RWPE1 (cell line): ENCODE measurements at regions not wholly inside any gene's neighbourhood (a gene's known extent, or its start where the extent isn't known, plus 50 kb on each side); places are given as distances from the start of the nearest gene placed in this dataset.
A peak's percentile ranks its signal among the peaks of the same experiment; 100 is the strongest.

Experiments
- CTCF ChIA-PET: fragments of 350-600 bp; sonication (Branson Sonifier 250); formaldehyde crosslinking; extraction: SDS; loops from one replicate; lab custom pipeline; 2021; lab: Yijun Ruan, JAX
- POLR2A ChIA-PET: fragments of 400-600 bp; formaldehyde crosslinking; extraction: SDS; loops from one replicate; lab custom pipeline; 2020; ENCODE audit warnings: antibody characterized with exemption; ENCODE audit not compliant: low non-redundant PET; lab: Yijun Ruan, JAX
- DNase-seq: peaks from one replicate; pipeline ENCODE4 v3.0.0; 2012; ENCODE audit warnings: low spot score
- H3K27ac ChIP-seq: fragments of 450-650 bp; 2 replicates; pipeline ENCODE4 v1.5.1; 2017
- CTCF ChIP-seq: fragments of 450-650 bp; conservative IDR thresholded peaks from 2 replicates; pipeline ENCODE4 v1.5.1; 2017; ENCODE audit warnings: low read depth, mild to moderate bottlenecking

GRCh38 chrY:7860781-7861614 is 949.4 kb upstream of the AMELY start:
- no peak for TF ChIP-seq CTCF
- H3K27ac ChIP-seq: no peak overlapping the region
- no peak for DNase-seq
- POLR2A ChIA-PET: no interaction called here
- CTCF ChIA-PET: no interaction called here

- no peak overlapping the region for H3K27ac ChIP-seq
- ChIA-PET POLR2A (no interaction called here), CTCF (no interaction called here)
- TF ChIP-seq CTCF: no peak
- no peak for DNase-seq
Measured at GRCh38 chrY:7850191-7850590, 938.6 kb upstream of the AMELY start.

GRCh38 chrY:7845776-7846175 is 934.2 kb upstream of the AMELY start:
- ChIA-PET POLR2A (no interaction called here), CTCF (no interaction called here)
- H3K27ac ChIP-seq: no peak overlapping the region
- no peak for DNase-seq
- no peak for TF ChIP-seq CTCF

DNA sequence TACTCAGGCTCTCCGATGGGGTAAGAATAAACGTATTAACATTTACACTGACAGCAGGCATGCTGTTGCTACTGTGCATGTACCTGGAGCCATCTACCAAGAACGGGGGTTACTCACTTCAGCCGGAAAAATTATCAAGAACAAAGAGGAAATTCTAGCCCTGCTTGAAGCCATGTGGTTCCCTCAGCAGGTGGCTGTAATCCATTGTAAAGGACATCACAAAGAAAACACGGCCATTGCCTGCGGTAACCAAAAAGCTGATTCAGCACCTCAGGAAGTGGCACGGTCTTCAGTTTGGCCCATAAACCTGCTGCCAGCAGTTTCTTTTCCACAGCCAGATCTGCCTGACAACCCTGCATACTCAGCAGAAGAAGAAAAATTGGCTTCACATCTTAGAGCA is 925.5 kb upstream of the AMELY start:
- ChIA-PET CTCF (no interaction called here), POLR2A (no interaction called here)
- no peak for DNase-seq
- no peak for TF ChIP-seq CTCF
- no peak overlapping the region for H3K27ac ChIP-seq

DNA sequence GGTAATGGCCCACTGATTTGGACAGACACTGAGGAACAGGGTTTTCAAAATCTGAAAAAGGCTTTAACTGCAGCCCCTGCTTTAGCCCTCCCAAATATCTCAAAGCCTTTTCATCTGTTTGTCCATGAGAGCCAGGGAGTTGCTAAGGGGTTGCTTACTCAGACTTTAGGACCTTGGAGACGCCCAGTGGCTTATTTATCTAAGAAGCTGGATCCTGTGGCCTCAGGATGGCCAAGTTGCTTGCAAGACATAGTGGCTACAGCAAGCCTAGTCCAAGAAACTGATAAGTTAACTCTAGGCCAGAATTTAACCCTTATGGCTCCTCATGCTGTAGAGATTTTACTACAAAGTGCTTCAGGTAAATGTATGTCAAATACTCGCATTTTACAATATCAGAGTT is 924.8 kb upstream of the AMELY start:
- H3K27ac ChIP-seq: no peak overlapping the region
- POLR2A ChIA-PET: no interaction called here
- CTCF ChIA-PET: no interaction called here
- no peak for TF ChIP-seq CTCF
- DNase-seq: no peak

- ChIA-PET CTCF (no interaction called here), POLR2A (no interaction called here)
- DNase-seq: peak; percentile 8
- H3K27ac ChIP-seq: no peak overlapping the region
- TF ChIP-seq CTCF: no peak
Measured at GRCh38 chrY:7835416-7835815, 923.9 kb upstream of the AMELY start.
